Medulla oblongata (tissue), 1 donor: ENCODE measurements at regions not wholly inside any gene's neighbourhood (a gene's known extent, or its start where the extent isn't known, plus 50 kb on each side); places are given as distances from the start of the nearest gene placed in this dataset.
"Not testable (repeated sequence)": the region's sequence is repeated elsewhere in the genome, so short reads cannot be mapped to it uniquely, and the experiment has no call there.

Source experiments
- DNase-seq: peaks from one replicate; pipeline ENCODE4 v3.0.0-alpha.2; 2015; ENCODE audit errors: extremely low spot score

GRCh38 chr21:28135646-28136045 lies 857.0 kb downstream of the LTN1 start:
- no peak for DNase-seq

- no peak for DNase-seq
Measured at GRCh38 chr21:28133116-28133515, 859.6 kb downstream of the LTN1 start.

- DNase-seq = no peak
Measured at GRCh38 chr21:28132713-28133112, 860.0 kb downstream of the LTN1 start.

GRCh38 chr21:28127175-28127785 lies 865.4 kb downstream of the LTN1 start:
- no peak for DNase-seq

GRCh38 chr21:28126521-28127174 lies 866.0 kb downstream of the LTN1 start:
- no peak for DNase-seq

GRCh38 chr21:28124541-28124940 lies 868.1 kb downstream of the LTN1 start:
- DNase-seq = no peak

GRCh38 chr21:28118570-28118969 lies 874.1 kb downstream of the LTN1 start:
- no peak for DNase-seq

- not testable (repeated sequence) for DNase-seq
Measured at GRCh38 chr21:28114986-28115385, 877.7 kb downstream of the LTN1 start.

GRCh38 chr21:28113718-28114117 lies 879.0 kb downstream of the LTN1 start:
- no peak for DNase-seq

GRCh38 chr21:28112511-28112910 lies 880.2 kb downstream of the LTN1 start:
- no peak for DNase-seq

GRCh38 chr21:28111151-28111619 lies 881.5 kb downstream of the LTN1 start:
- peak; percentile 27 for DNase-seq

GRCh38 chr21:28110716-28111115 lies 882.0 kb downstream of the LTN1 start:
- DNase-seq = no peak

GRCh38 chr21:28110074-28110473 lies 882.6 kb downstream of the LTN1 start:
- no peak for DNase-seq

GRCh38 chr21:28106370-28106890 lies 886.2 kb downstream of the LTN1 start:
- no peak for DNase-seq

- DNase-seq = no peak
Measured at GRCh38 chr21:28104346-28104745, 888.3 kb downstream of the LTN1 start.

GRCh38 chr21:28100366-28100765 lies 892.3 kb downstream of the LTN1 start:
- no peak for DNase-seq

- no peak for DNase-seq
Measured at GRCh38 chr21:28099001-28099705, 893.5 kb downstream of the LTN1 start.

- DNase-seq = no peak
Measured at GRCh38 chr21:28091466-28091865, 901.2 kb downstream of the LTN1 start.

- no peak for DNase-seq
Measured at GRCh38 chr21:28090546-28090945, 902.1 kb downstream of the LTN1 start.

- DNase-seq = no peak
Measured at GRCh38 chr21:28089599-28090441, 902.9 kb downstream of the LTN1 start.

- no peak for DNase-seq
Measured at GRCh38 chr21:28086861-28087581, 905.7 kb downstream of the LTN1 start.
